OCI-LY3 (cell line): ENCODE measurements at regions not wholly inside any gene's neighbourhood (a gene's known extent, or its start where the extent isn't known, plus 50 kb on each side); places are given as distances from the start of the nearest gene placed in this dataset.

Source experiments
- CTCF ChIP-seq: fragments of 200-600, 300-600 bp; sonication (generic); IDR thresholded peaks from 2 replicates; pipeline ENCODE4 v1.5.1; 2014; ENCODE audit warnings: antibody characterized with exemption, low read length, low read depth
- EZH2phosphoT487 ChIP-seq: fragments of 200-600 bp; shearing (Covaris generic); IDR thresholded peaks from 2 replicates; pipeline ENCODE4 v1.6.1; 2018; ENCODE audit warnings: antibody characterized with exemption, mixed run types, low read depth

- TF ChIP-seq EZH2phosphoT487 (no peak), CTCF (no peak)
Observed at GRCh38 chr13:40141859-40142555, 486.5 kb downstream of the COG6 start.
